ENCODE measurements at regions not wholly inside any gene's neighbourhood (a gene's known extent, or its start where the extent isn't known, plus 50 kb on each side); places are given as distances from the start of the nearest gene placed in this dataset.

DNA sequence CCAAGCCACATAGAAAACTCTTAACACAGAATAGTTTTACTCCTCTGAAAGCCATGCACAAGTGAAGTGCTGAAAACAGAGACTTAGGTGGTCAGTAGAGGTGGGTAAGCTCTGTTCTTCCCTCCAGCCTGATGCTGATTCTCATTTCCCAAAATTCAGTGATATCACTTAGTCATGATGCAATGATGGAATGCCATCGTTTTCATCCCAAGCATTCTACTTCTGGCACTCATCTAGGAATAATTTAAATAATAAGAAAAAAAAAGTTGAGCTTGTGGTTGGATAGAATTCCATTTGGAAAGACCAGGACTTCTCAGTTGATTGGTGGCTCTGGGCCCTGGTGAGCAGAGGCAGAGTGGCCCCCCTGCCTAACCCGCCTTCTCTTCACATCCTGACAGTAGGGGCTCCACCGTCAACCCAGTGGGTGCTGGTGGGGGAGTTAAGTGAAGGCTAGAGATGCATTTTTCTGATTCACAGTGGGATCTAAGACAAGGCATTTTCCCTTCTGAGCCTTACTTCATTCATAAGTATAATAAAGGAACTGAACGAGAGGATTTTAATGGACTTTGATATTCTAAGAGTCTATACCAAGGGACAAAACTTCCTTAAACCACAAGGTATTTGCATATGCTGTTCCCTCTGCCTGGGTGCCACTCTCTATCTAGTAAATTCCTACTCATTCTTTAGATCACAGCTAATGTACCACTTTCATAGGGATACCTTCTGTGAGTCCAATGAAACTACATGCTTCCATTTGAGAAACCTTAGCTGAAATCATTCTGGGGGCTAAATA is 310.3 kb upstream of the DYNLRB2 start:
- no peaks in the 10 kb centered on the region for H3K36me3 ChIP-seq (ENCODE audit: control insufficient read depth, low read length)
- H4K20me1 ChIP-seq (ENCODE audit: control insufficient read depth, insufficient read depth, low read depth, low read length) = no peaks in the 10 kb centered on the region
- H3K79me2 ChIP-seq (ENCODE audit: control insufficient read depth, low read length) = no peaks in the 10 kb centered on the region
- no peaks in the 10 kb centered on the region for H3K4me1 ChIP-seq (ENCODE audit: control insufficient read depth, low read length)
- H3K9me3 ChIP-seq (ENCODE audit: control insufficient read depth, insufficient read depth, low read length) = no peaks in the 10 kb centered on the region
- H3F3A ChIP-seq (ENCODE audit: control insufficient read depth, insufficient read depth) = no peaks in the 10 kb centered on the region
- H3K4me3 ChIP-seq (ENCODE audit: low read length) = no peak overlapping the region
- H3K27ac ChIP-seq (ENCODE audit: low read depth, low read length) = no peak overlapping the region
- no peak overlapping the region for H3K4me2 ChIP-seq (ENCODE audit: low read length)
- no peaks in the 10 kb centered on the region; the same call in 1 of the 2 replicates for H3K9me2 ChIP-seq (replicated peaks; ENCODE audit: control insufficient read depth, low read length)
- TF ChIP-seq, protein P1, sequence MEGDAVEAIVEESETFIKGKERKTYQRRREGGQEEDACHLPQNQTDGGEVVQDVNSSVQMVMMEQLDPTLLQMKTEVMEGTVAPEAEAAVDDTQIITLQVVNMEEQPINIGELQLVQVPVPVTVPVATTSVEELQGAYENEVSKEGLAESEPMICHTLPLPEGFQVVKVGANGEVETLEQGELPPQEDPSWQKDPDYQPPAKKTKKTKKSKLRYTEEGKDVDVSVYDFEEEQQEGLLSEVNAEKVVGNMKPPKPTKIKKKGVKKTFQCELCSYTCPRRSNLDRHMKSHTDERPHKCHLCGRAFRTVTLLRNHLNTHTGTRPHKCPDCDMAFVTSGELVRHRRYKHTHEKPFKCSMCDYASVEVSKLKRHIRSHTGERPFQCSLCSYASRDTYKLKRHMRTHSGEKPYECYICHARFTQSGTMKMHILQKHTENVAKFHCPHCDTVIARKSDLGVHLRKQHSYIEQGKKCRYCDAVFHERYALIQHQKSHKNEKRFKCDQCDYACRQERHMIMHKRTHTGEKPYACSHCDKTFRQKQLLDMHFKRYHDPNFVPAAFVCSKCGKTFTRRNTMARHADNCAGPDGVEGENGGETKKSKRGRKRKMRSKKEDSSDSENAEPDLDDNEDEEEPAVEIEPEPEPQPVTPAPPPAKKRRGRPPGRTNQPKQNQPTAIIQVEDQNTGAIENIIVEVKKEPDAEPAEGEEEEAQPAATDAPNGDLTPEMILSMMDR (IDR thresholded peaks at IDR 0.05; ENCODE audit: low read depth, low read length, poor library complexity, severe bottlenecking) = no peak
- TF ChIP-seq EZH2phosphoT487 (IDR thresholded peaks at IDR 0.05; ENCODE audit: borderline replicate concordance, low read length) = no peak
- H3K27me3 ChIP-seq (ENCODE audit: control insufficient read depth, low read length) = no peaks in the 10 kb centered on the region

DNA sequence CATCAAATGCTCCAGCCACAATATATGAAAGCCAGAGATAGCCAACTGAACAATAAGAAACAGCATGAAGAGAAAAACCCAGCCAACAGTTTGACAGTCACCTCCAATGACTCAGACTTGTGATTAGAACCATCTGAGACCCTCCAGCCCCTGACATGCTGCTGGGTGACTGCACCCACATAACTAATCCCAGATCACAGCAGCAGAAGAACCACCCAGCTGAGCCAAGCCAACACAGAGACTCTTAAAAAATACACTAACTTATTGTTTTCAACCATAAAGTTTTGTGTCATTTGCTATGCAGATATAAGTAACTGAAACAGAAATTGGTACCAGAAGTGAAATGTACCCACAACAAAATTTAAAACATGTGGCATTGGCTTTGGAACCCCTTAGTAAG is 314.3 kb upstream of the DYNLRB2 start:
- H3K4me3 ChIP-seq (ENCODE audit: low read length) = no peak overlapping the region
- no peak for TF ChIP-seq EZH2phosphoT487 (IDR thresholded peaks at IDR 0.05; ENCODE audit: borderline replicate concordance, low read length)
- TF ChIP-seq, protein P1 (IDR thresholded peaks at IDR 0.05; ENCODE audit: low read depth, low read length, poor library complexity, severe bottlenecking) = no peak
- no peaks in the 10 kb centered on the region for H3F3A ChIP-seq (ENCODE audit: control insufficient read depth, insufficient read depth)

DNA sequence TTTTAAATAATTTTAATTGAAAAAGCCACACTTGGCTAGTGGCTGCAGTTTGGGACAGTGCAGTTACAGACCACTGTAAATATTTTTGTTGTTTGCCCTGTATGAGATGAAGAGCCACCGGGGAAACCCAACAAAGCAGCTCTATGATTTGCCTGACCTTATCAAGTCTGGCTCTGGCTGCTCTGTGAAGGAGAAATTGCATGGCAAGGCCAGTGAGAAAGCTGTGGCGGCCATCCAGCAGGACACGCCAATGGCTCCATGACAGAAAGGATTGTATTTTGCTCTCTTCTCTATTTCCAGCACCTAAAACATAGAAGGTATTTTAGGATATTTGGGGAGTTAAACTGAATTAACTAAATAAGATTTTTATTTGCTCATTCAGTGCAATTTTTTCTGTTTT is 330.0 kb upstream of the DYNLRB2 start:
- Histone ChIP-seq H3K4me3 (ENCODE audit: low read length) (no peak overlapping the region), H4K20me1 (ENCODE audit: control insufficient read depth, insufficient read depth, low read depth, low read length) (no peaks in the 10 kb centered on the region), H3K4me1 (ENCODE audit: control insufficient read depth, low read length) (no peaks in the 10 kb centered on the region), H3K79me2 (ENCODE audit: control insufficient read depth, low read length) (no peaks in the 10 kb centered on the region), H3K9me2 (replicated peaks; ENCODE audit: control insufficient read depth, low read length) (no peaks in the 10 kb centered on the region), H3K9me3 (ENCODE audit: control insufficient read depth, insufficient read depth, low read length) (no peaks in the 10 kb centered on the region), H3K27ac (ENCODE audit: low read depth, low read length) (no peak overlapping the region), H3K36me3 (ENCODE audit: control insufficient read depth, low read length) (no peaks in the 10 kb centered on the region), H3K4me2 (ENCODE audit: low read length) (no peak overlapping the region), H3F3A (ENCODE audit: control insufficient read depth, insufficient read depth) (no peaks in the 10 kb centered on the region), H3K27me3 (ENCODE audit: control insufficient read depth, low read length) (no peaks in the 10 kb centered on the region)
- TF ChIP-seq, protein P1 (IDR thresholded peaks at IDR 0.05; ENCODE audit: low read depth, low read length, poor library complexity, severe bottlenecking) = no peak
- no peak for TF ChIP-seq EZH2phosphoT487 (IDR thresholded peaks at IDR 0.05; ENCODE audit: borderline replicate concordance, low read length)

More for the DNA sequence above, 314.3 kb upstream of the DYNLRB2 start:
- Histone ChIP-seq H3K4me2 (ENCODE audit: low read length) (no peak overlapping the region), H3K9me2 (replicated peaks; ENCODE audit: control insufficient read depth, low read length) (no peaks in the 10 kb centered on the region; the same call in 1 of the 2 replicates), H3K9me3 (ENCODE audit: control insufficient read depth, insufficient read depth, low read length) (no peaks in the 10 kb centered on the region), H4K20me1 (ENCODE audit: control insufficient read depth, insufficient read depth, low read depth, low read length) (no peaks in the 10 kb centered on the region), H3K4me1 (ENCODE audit: control insufficient read depth, low read length) (no peaks in the 10 kb centered on the region), H3K27ac (ENCODE audit: low read depth, low read length) (no peak overlapping the region), H3K36me3 (ENCODE audit: control insufficient read depth, low read length) (no peaks in the 10 kb centered on the region), H3K79me2 (ENCODE audit: control insufficient read depth, low read length) (no peaks in the 10 kb centered on the region), H3K27me3 (ENCODE audit: control insufficient read depth, low read length) (no peaks in the 10 kb centered on the region)

All from DOHH2 (cell line).